Sigmoid colon (tissue), 4 donors: ENCODE measurements at regions not wholly inside any gene's neighbourhood (a gene's known extent, or its start where the extent isn't known, plus 50 kb on each side); places are given as distances from the start of the nearest gene placed in this dataset.

ENCODE experiments used
- CTCF ChIP-seq, 4 experiments: fragments of 450-650 bp in 3 of 4; fragments of 200-600 bp in 1 of 4; IDR thresholded peaks; one replicate each; pipeline ENCODE4 v1.5.1; 2016 to 2019; ENCODE audit warnings: antibody characterized with exemption in 4 of 4, mild to moderate bottlenecking in 3 of 4, moderate library complexity in 2 of 4
- EP300 ChIP-seq, 4 donors: sonication (generic); formaldehyde crosslinking; IDR thresholded peaks; one replicate each; pipeline ENCODE4 v1.6.1; 2017; ENCODE audit warnings: antibody characterized with exemption in 4 of 4
- POLR2A ChIP-seq, 2 donors: fragments of 450-650 bp; IDR thresholded peaks; one replicate each; pipeline ENCODE4 v1.6.1; 2016; ENCODE audit warnings: antibody characterized with exemption in 2 of 2, mild to moderate bottlenecking in 2 of 2, moderate library complexity in 2 of 2

- no peak for TF ChIP-seq CTCF (IDR thresholded peaks at IDR 0.05)
- no peak for TF ChIP-seq POLR2A (IDR thresholded peaks at IDR 0.05)
- TF ChIP-seq EP300 (IDR thresholded peaks at IDR 0.05): no peak
Measured at GRCh38 chr2:5788447-5788846, 96.3 kb downstream of the SOX11 start.
